ENCODE measurements at regions not wholly inside any gene's neighbourhood (a gene's known extent, or its start where the extent isn't known, plus 50 kb on each side); places are given as distances from the start of the nearest gene placed in this dataset.
"Not testable (repeated sequence)": the region's sequence is repeated elsewhere in the genome, so short reads cannot be mapped to it uniquely, and the experiment has no call there.

- not testable (repeated sequence) for TF ChIP-seq CHD4 (IDR thresholded peaks at IDR 0.05; ENCODE audit: borderline replicate concordance); RNF2 (IDR thresholded peaks at IDR 0.05; ENCODE audit: borderline replicate concordance, low read depth); POLR2A (IDR thresholded peaks at IDR 0.05; ENCODE audit: low read length); GATA3 (IDR thresholded peaks at IDR 0.05; ENCODE audit: borderline replicate concordance); EP300 (IDR thresholded peaks at IDR 0.05); PHF8 (IDR thresholded peaks at IDR 0.05; ENCODE audit: borderline replicate concordance, low read depth); CTCF (IDR thresholded peaks at IDR 0.05); ELK1 (IDR thresholded peaks at IDR 0.05; ENCODE audit: low read depth, low read length); MYC (IDR thresholded peaks at IDR 0.05; ENCODE audit: borderline replicate concordance, low read length); CHD2 (IDR thresholded peaks at IDR 0.05; ENCODE audit: low read length, partially characterized antibody); HDAC2 (IDR thresholded peaks at IDR 0.05); POLR2AphosphoS2 (conservative IDR thresholded peaks at IDR 0.05; ENCODE audit: low read length)
These were observed 255.2 kb downstream of the CWH43 start for GRCh38 chr4:49241295-49241694.

All from A549 (cell line).